B cell (primary cell): ENCODE measurements at regions not wholly inside any gene's neighbourhood (a gene's known extent, or its start where the extent isn't known, plus 50 kb on each side); places are given as distances from the start of the nearest gene placed in this dataset.

Experiments used
- ATAC-seq: fragments of 200-7000 bp; cut with Tn5 transposase; one replicate; pipeline ENCODE4 v1.10.0; 2021; ENCODE audit warnings: low read depth, mild to moderate bottlenecking, moderate number of reproducible peaks, moderate library complexity
- CTCF ChIA-PET: fragments of 350-600 bp; sonication (Branson Sonifier 250); formaldehyde crosslinking; loops from one replicate; lab custom pipeline; 2021; ENCODE audit warnings: antibody characterized with exemption, inconsistent platforms; lab: Charles Lee
- POLR2A ChIA-PET: fragments of 350-600 bp; sonication (Branson Sonifier 250); formaldehyde crosslinking; loops from one replicate; lab custom pipeline; 2021; ENCODE audit warnings: antibody characterized with exemption; lab: Charles Lee
- DNase-seq: peaks from one replicate; pipeline ENCODE4 v3.0.0; 2013
- H2AFZ ChIP-seq: 2 replicates; pipeline ENCODE4 v1.6.1; 2012; ENCODE audit warnings: mild to moderate bottlenecking, low read depth, low read length; ENCODE audit not compliant: insufficient read depth, poor library complexity, severe bottlenecking
- H3K27ac ChIP-seq, 2 donors: 1 replicate in 1 of 2; 2 replicates in 1 of 2; pipeline ENCODE4 v1.5.1; 2012 to 2013; ENCODE audit warnings: low read length in 2 of 2, mild to moderate bottlenecking in 2 of 2, moderate library complexity in 1 of 2
- H3K27me3 ChIP-seq, 4 experiments: fragments of 200-600 bp in 1 of 4; sonication (generic) in 1 of 4; replicated peaks in 1 of 4; 1 replicate in 2 of 4; 2 replicates in 2 of 4; pipeline versions ENCODE4 v1.6.1 to v1.7.0; 2013 to 2016; ENCODE audit warnings: low read length in 3 of 4, mild to moderate bottlenecking in 2 of 4, mixed read lengths in 1 of 4, moderate library complexity in 1 of 4; ENCODE audit not compliant: insufficient read depth in 4 of 4, control insufficient read depth in 3 of 4; ENCODE audit errors: control extremely low read depth in 1 of 4
- H3K36me3 ChIP-seq, 2 experiments: replicated peaks in 1 of 2; 1 replicate in 1 of 2; 2 replicates in 1 of 2; pipeline versions ENCODE4 v1.6.1 to v1.7.1; 2013; ENCODE audit warnings: low read length in 1 of 2; ENCODE audit not compliant: insufficient read depth in 2 of 2, control insufficient read depth in 1 of 2; ENCODE audit errors: control extremely low read depth in 1 of 2, extremely low read depth in 1 of 2
- H3K4me1 ChIP-seq, 2 donors: fragments of 200-600 bp in 1 of 2; sonication (generic) in 1 of 2; 1 replicate in 1 of 2; 2 replicates in 1 of 2; pipeline versions ENCODE4 v1.5.1 to v1.6.1; 2013 to 2017; ENCODE audit warnings: low read length in 2 of 2; ENCODE audit not compliant: control insufficient read depth in 2 of 2, insufficient read depth in 2 of 2
- H3K4me2 ChIP-seq: replicated peaks from 2 replicates; pipeline ENCODE3; 2012; ENCODE audit warnings: mild to moderate bottlenecking, low read depth, low read length; ENCODE audit not compliant: poor library complexity, severe bottlenecking
- H3K4me3 ChIP-seq, 5 experiments: fragments of 200-600 bp in 1 of 5; sonication (generic) in 1 of 5; 1 replicate in 3 of 5; 2 replicates in 2 of 5; pipeline versions ENCODE4 v1.5.1 to v1.7.0; 2011 to 2016; ENCODE audit warnings: low read length in 4 of 5, mild to moderate bottlenecking in 4 of 5, low read depth in 2 of 5, control low read depth in 1 of 5, moderate library complexity in 1 of 5; ENCODE audit not compliant: insufficient read depth in 1 of 5; ENCODE audit errors: control extremely low read depth in 1 of 5, extremely low read depth in 1 of 5
- H3K79me2 ChIP-seq: fragments of 200-600 bp; sonication (generic); one replicate; pipeline ENCODE4 v1.6.0; 2016; ENCODE audit warnings: low read length; ENCODE audit not compliant: control insufficient read depth, insufficient read depth
- H3K9ac ChIP-seq: fragments of 200-600 bp; sonication (generic); 2 replicates; pipeline ENCODE4 v1.6.1; 2017; ENCODE audit warnings: mild to moderate bottlenecking, low read length, moderate library complexity
- H3K9me3 ChIP-seq, 3 donors: one replicate each; pipeline versions ENCODE4 v1.6.1 to v1.7.1; 2013; ENCODE audit warnings: low read length in 2 of 3; ENCODE audit not compliant: control insufficient read depth in 2 of 3, insufficient read depth in 1 of 3; ENCODE audit errors: control extremely low read depth in 1 of 3
- H4K20me1 ChIP-seq: 2 replicates; pipeline ENCODE4 v1.6.0; 2012; ENCODE audit warnings: mild to moderate bottlenecking, low read length; ENCODE audit not compliant: insufficient read depth, control insufficient read depth, poor library complexity, severe bottlenecking
- H3K27ac Mint-ChIP-seq: one replicate; pipeline ENCODE4 v1.8.0; 2021; ENCODE audit warnings: mixed read lengths
- H3K27me3 Mint-ChIP-seq: one replicate; pipeline ENCODE4 v1.8.0; 2021; ENCODE audit warnings: mixed read lengths
- H3K4me1 Mint-ChIP-seq: one replicate; pipeline ENCODE4 v1.8.0; 2021; ENCODE audit warnings: mixed read lengths
- H3K4me3 Mint-ChIP-seq: one replicate; pipeline ENCODE4 v1.8.0; 2021; ENCODE audit warnings: mixed read lengths
- H3K9me3 Mint-ChIP-seq: one replicate; pipeline ENCODE4 v1.8.0; 2022; ENCODE audit warnings: mixed read lengths; ENCODE audit not compliant: insufficient read depth
- EZH2 ChIP-seq: IDR thresholded peaks from 2 replicates; pipeline ENCODE4 v1.6.1; 2012; ENCODE audit warnings: borderline replicate concordance, low read depth, mild to moderate bottlenecking, moderate library complexity, low read length; ENCODE audit not compliant: insufficient read depth, poor library complexity, severe bottlenecking
- WGBS: methylation state at CpG from one replicate; pipeline ENCODE4 v1.1.5; 2013; ENCODE audit warnings: missing lambda C conversion rate; ENCODE audit not compliant: insufficient coverage; 5-methylcytosine and 5-hydroxymethylcytosine counted together
- intact Hi-C: fragments of 100-400 bp; cut with micrococcal nuclease; formaldehyde crosslinking; loops from one replicate; pipeline ENCODE4 v1.10.0; 2022
- TF ChIP-seq, protein P1 (sequence below): fragments of 200-600 bp; IDR thresholded peaks from one replicate; pipeline ENCODE4 v1.8.0; 2022; ENCODE audit warnings: antibody characterized with exemption, mild to moderate bottlenecking

DNA sequence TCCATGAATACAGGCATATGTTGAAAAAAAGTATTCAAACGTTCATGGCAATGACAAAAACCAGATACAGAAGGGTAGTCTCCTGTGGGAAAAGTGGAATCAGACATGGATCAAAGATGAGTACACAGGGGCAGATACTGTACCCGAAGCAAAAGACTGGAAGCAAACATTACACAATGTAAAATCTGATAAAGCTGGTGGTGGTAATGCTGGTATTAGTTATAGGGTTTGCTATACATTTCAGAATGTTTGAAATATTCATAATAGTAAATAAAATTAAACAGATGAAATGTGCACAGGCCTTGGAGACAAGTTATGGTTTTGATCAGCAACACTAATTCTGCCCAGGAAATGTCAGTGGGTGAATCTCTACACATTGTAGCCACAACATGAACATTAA lies 607.6 kb downstream of the SOX6 start:
- Histone ChIP-seq H3K27me3 (no peaks in the 10 kb centered on the region), H3K4me2 (no peak overlapping the region), H4K20me1 (no peaks in the 10 kb centered on the region), H3K9ac (no peak overlapping the region), H3K36me3 (no peaks in the 10 kb centered on the region), H3K4me3 (no peak overlapping the region), H3K9me3 (peaks cover 0 to 3% (median 0%) of the 10 kb centered on the region in 3 donors), H3K79me2 (no peaks in the 10 kb centered on the region), H2AFZ (no peak overlapping the region), H3K27ac (no peak overlapping the region), H3K4me1 (no peaks in the 10 kb centered on the region)
- no peak for TF ChIP-seq EZH2
- TF ChIP-seq, protein P1, sequence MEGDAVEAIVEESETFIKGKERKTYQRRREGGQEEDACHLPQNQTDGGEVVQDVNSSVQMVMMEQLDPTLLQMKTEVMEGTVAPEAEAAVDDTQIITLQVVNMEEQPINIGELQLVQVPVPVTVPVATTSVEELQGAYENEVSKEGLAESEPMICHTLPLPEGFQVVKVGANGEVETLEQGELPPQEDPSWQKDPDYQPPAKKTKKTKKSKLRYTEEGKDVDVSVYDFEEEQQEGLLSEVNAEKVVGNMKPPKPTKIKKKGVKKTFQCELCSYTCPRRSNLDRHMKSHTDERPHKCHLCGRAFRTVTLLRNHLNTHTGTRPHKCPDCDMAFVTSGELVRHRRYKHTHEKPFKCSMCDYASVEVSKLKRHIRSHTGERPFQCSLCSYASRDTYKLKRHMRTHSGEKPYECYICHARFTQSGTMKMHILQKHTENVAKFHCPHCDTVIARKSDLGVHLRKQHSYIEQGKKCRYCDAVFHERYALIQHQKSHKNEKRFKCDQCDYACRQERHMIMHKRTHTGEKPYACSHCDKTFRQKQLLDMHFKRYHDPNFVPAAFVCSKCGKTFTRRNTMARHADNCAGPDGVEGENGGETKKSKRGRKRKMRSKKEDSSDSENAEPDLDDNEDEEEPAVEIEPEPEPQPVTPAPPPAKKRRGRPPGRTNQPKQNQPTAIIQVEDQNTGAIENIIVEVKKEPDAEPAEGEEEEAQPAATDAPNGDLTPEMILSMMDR = no peak
- 83% methylated on average over 1 of the region's 2 CpGs for WGBS
- CTCF ChIA-PET = no interaction called here
- peaks cover 3% of the 10 kb centered on the region for H3K27me3 Mint-ChIP-seq
- H3K4me3 Mint-ChIP-seq = no peak overlapping the region
- no peaks in the 10 kb centered on the region for H3K9me3 Mint-ChIP-seq
- DNase-seq (no peak), ATAC-seq (no peak)
- intact Hi-C loops = no loop called here
- H3K4me1 Mint-ChIP-seq = no peaks in the 10 kb centered on the region
- POLR2A ChIA-PET = no interaction called here
- H3K27ac Mint-ChIP-seq = no peak overlapping the region

DNA sequence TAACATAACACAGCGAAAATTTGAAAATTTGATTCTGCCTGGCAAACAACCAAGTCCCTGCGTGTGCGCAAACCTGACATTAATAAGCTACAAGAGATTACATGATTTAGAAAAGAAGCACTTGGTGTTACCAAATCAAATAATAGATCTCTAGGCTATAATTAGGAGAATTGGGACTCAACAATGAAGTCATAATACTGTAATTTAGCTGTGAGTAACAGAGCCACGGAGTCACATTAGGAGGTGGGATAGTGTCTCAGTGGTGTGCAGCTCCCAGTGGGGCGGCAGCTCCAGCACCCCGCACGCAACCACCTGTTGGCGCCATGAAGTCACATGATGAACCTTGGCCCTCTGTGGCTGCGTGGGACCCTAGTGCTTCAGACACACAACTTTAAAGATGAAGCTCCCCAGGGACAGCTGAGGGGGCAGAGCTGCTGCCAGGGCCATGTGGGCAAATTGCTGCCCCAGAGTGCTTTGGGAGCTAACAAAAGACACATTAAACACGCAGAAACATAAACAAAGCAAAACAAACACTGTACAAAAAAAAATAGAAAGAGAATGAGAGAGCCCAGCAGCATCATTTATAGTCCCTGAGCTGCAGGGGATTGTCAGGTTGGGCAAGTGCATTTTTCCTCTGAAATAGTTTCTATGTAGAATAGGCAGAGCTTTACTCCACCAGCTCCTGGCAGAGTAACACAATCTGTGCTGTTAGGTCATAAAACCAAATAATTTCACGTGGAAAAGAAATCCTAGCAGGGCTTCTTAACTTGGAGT lies 605.6 kb downstream of the SOX6 start:
- Histone ChIP-seq H3K36me3 (no peaks in the 10 kb centered on the region), H3K9ac (no peak overlapping the region), H3K4me2 (no peak overlapping the region), H2AFZ (no peak overlapping the region), H3K27ac (no peak overlapping the region), H3K4me3 (no peak overlapping the region), H3K79me2 (no peaks in the 10 kb centered on the region), H3K27me3 (peaks cover 0 to 2% (median 0%) of the 10 kb centered on the region in 4 experiments), H3K9me3 (no peaks in the 10 kb centered on the region), H4K20me1 (no peaks in the 10 kb centered on the region), H3K4me1 (no peaks in the 10 kb centered on the region)
- no peak overlapping the region for H3K4me3 Mint-ChIP-seq
- no peak for ATAC-seq
- TF ChIP-seq, protein P1 = no peak
- no peak for TF ChIP-seq EZH2
- H3K9me3 Mint-ChIP-seq = no peaks in the 10 kb centered on the region
- intact Hi-C loops = no loop called here
- H3K27me3 Mint-ChIP-seq = no peaks in the 10 kb centered on the region
- DNase-seq = no peak
- POLR2A ChIA-PET = no interaction called here
- WGBS = 92% methylated on average over 6 of the region's 11 CpGs
- no peaks in the 10 kb centered on the region for H3K4me1 Mint-ChIP-seq
- CTCF ChIA-PET = interaction anchor here (0.7 kb wide), 1 partner anchor 12 kb away, joined by 3 read pairs; no protein-coding TSS in a partner anchor
- no peak overlapping the region for H3K27ac Mint-ChIP-seq
